Liver (tissue), 3 donors: ENCODE measurements at regions not wholly inside any gene's neighbourhood (a gene's known extent, or its start where the extent isn't known, plus 50 kb on each side); places are given as distances from the start of the nearest gene placed in this dataset.
"Not testable (repeated sequence)": the region's sequence is repeated elsewhere in the genome, so short reads cannot be mapped to it uniquely, and the experiment has no call there.

ENCODE experiments used
- EGR1 ChIP-seq, 2 donors: IDR thresholded peaks; 2 replicates each; pipeline ENCODE4 v1.6.1; 2016 to 2018; ENCODE audit warnings: antibody characterized with exemption in 2 of 2, low read depth in 2 of 2
- JUND ChIP-seq, 2 donors: IDR thresholded peaks; 2 replicates each; pipeline ENCODE4 v1.6.1; 2016; ENCODE audit warnings: antibody characterized with exemption in 2 of 2
- NR2F2 ChIP-seq: IDR thresholded peaks from 2 replicates; pipeline ENCODE4 v1.6.1; 2016; ENCODE audit warnings: antibody characterized with exemption
- RAD21 ChIP-seq, 2 donors: IDR thresholded peaks; 2 replicates each; pipeline ENCODE4 v1.6.1; 2016; ENCODE audit warnings: antibody characterized with exemption in 2 of 2, mild to moderate bottlenecking in 2 of 2
- RXRA ChIP-seq, 2 donors: IDR thresholded peaks; 2 replicates each; pipeline ENCODE4 v1.6.1; 2017 to 2018; ENCODE audit warnings: antibody characterized with exemption in 2 of 2, mild to moderate bottlenecking in 1 of 2
- SP1 ChIP-seq: IDR thresholded peaks from 2 replicates; pipeline ENCODE4 v1.6.1; 2018; ENCODE audit warnings: antibody characterized with exemption, mild to moderate bottlenecking
- TAF1 ChIP-seq: conservative IDR thresholded peaks from 2 replicates; pipeline ENCODE4 v1.6.1; 2016; ENCODE audit warnings: antibody characterized with exemption, mild to moderate bottlenecking
- YY1 ChIP-seq: IDR thresholded peaks from 2 replicates; pipeline ENCODE4 v1.6.1; 2016; ENCODE audit warnings: antibody characterized with exemption, mild to moderate bottlenecking
- TF ChIP-seq, protein P1 (sequence below): IDR thresholded peaks from 2 replicates; pipeline ENCODE4 v1.6.1; 2016; ENCODE audit warnings: antibody characterized with exemption
- TF ChIP-seq, protein P2 (sequence below): fragments of 150-350 bp; IDR thresholded peaks from 2 replicates; pipeline ENCODE4 v1.5.1; 2017; ENCODE audit warnings: improper control_type of control experiment, low read depth, low read length; ENCODE audit not compliant: missing input control
- TF ChIP-seq, protein P3 (sequence below): IDR thresholded peaks from 2 replicates; pipeline ENCODE4 v1.6.1; 2016; ENCODE audit warnings: antibody characterized with exemption
- TF ChIP-seq, protein P4 (sequence below): IDR thresholded peaks from 2 replicates; pipeline ENCODE4 v1.6.1; 2016; ENCODE audit warnings: antibody characterized with exemption
- TF ChIP-seq, protein P5 (sequence below): IDR thresholded peaks from 2 replicates; pipeline ENCODE4 v1.6.1; 2016; ENCODE audit warnings: antibody characterized with exemption, mild to moderate bottlenecking
- donor health status: healthy.
- donor health status: healthy.

DNA sequence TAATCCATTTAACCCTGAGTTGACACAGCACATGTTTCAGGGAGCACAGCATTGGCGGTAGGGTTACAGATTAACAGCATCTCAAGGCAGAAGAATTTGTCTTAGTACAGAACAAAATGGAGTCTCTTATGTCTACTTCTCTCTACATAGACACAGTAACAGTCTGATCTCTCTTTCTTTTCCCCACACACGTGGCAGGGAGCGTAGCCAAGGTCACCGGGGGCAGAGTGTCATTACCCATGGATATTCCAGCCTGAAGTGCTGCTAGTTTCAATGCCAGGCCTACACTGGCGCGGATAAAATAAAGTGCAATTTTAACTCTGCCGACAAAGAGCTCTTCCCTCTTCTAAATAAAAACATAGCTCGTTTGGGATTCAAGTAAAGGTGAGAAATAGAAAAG, 366.3 kb upstream of the SGCG start:
- TF ChIP-seq, protein P1, sequence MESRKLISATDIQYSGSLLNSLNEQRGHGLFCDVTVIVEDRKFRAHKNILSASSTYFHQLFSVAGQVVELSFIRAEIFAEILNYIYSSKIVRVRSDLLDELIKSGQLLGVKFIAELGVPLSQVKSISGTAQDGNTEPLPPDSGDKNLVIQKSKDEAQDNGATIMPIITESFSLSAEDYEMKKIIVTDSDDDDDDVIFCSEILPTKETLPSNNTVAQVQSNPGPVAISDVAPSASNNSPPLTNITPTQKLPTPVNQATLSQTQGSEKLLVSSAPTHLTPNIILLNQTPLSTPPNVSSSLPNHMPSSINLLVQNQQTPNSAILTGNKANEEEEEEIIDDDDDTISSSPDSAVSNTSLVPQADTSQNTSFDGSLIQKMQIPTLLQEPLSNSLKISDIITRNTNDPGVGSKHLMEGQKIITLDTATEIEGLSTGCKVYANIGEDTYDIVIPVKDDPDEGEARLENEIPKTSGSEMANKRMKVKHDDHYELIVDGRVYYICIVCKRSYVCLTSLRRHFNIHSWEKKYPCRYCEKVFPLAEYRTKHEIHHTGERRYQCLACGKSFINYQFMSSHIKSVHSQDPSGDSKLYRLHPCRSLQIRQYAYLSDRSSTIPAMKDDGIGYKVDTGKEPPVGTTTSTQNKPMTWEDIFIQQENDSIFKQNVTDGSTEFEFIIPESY, result not testable (repeated sequence)
- not testable (repeated sequence) for TF ChIP-seq SP1; RAD21 (IDR thresholded peaks at IDR 0.05); YY1; RXRA (IDR thresholded peaks at IDR 0.05); EGR1 (IDR thresholded peaks at IDR 0.05; ENCODE audit: low read depth in 2 of 2); JUND (IDR thresholded peaks at IDR 0.05); TAF1; NR2F2
- TF ChIP-seq, protein P2, sequence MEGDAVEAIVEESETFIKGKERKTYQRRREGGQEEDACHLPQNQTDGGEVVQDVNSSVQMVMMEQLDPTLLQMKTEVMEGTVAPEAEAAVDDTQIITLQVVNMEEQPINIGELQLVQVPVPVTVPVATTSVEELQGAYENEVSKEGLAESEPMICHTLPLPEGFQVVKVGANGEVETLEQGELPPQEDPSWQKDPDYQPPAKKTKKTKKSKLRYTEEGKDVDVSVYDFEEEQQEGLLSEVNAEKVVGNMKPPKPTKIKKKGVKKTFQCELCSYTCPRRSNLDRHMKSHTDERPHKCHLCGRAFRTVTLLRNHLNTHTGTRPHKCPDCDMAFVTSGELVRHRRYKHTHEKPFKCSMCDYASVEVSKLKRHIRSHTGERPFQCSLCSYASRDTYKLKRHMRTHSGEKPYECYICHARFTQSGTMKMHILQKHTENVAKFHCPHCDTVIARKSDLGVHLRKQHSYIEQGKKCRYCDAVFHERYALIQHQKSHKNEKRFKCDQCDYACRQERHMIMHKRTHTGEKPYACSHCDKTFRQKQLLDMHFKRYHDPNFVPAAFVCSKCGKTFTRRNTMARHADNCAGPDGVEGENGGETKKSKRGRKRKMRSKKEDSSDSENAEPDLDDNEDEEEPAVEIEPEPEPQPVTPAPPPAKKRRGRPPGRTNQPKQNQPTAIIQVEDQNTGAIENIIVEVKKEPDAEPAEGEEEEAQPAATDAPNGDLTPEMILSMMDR, result not testable (repeated sequence)
- TF ChIP-seq, protein P3, sequence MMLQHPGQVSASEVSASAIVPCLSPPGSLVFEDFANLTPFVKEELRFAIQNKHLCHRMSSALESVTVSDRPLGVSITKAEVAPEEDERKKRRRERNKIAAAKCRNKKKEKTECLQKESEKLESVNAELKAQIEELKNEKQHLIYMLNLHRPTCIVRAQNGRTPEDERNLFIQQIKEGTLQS, result not testable (repeated sequence)
- TF ChIP-seq, protein P4, sequence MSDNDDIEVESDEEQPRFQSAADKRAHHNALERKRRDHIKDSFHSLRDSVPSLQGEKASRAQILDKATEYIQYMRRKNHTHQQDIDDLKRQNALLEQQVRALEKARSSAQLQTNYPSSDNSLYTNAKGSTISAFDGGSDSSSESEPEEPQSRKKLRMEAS, result not testable (repeated sequence)
- TF ChIP-seq, protein P5, sequence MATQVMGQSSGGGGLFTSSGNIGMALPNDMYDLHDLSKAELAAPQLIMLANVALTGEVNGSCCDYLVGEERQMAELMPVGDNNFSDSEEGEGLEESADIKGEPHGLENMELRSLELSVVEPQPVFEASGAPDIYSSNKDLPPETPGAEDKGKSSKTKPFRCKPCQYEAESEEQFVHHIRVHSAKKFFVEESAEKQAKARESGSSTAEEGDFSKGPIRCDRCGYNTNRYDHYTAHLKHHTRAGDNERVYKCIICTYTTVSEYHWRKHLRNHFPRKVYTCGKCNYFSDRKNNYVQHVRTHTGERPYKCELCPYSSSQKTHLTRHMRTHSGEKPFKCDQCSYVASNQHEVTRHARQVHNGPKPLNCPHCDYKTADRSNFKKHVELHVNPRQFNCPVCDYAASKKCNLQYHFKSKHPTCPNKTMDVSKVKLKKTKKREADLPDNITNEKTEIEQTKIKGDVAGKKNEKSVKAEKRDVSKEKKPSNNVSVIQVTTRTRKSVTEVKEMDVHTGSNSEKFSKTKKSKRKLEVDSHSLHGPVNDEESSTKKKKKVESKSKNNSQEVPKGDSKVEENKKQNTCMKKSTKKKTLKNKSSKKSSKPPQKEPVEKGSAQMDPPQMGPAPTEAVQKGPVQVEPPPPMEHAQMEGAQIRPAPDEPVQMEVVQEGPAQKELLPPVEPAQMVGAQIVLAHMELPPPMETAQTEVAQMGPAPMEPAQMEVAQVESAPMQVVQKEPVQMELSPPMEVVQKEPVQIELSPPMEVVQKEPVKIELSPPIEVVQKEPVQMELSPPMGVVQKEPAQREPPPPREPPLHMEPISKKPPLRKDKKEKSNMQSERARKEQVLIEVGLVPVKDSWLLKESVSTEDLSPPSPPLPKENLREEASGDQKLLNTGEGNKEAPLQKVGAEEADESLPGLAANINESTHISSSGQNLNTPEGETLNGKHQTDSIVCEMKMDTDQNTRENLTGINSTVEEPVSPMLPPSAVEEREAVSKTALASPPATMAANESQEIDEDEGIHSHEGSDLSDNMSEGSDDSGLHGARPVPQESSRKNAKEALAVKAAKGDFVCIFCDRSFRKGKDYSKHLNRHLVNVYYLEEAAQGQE, result not testable (repeated sequence)
